Epithelial cell of esophagus (primary cell): ENCODE measurements at regions not wholly inside any gene's neighbourhood (a gene's known extent, or its start where the extent isn't known, plus 50 kb on each side); places are given as distances from the start of the nearest gene placed in this dataset.

ENCODE experiments used
- DNase-seq: peaks from one replicate; pipeline ENCODE4 v3.0.0; 2010; ENCODE audit warnings: low read depth
- H3K4me3 ChIP-seq: 2 replicates; pipeline ENCODE4 v1.5.1; 2011; ENCODE audit warnings: mild to moderate bottlenecking, low read length, control low read depth
- CTCF ChIP-seq: IDR thresholded peaks from 2 replicates; pipeline ENCODE4 v1.5.1; 2011; ENCODE audit warnings: low read depth, mild to moderate bottlenecking, low read length, control low read depth, inconsistent platforms; ENCODE audit not compliant: insufficient read depth; ENCODE audit errors: missing control alignments

DNA sequence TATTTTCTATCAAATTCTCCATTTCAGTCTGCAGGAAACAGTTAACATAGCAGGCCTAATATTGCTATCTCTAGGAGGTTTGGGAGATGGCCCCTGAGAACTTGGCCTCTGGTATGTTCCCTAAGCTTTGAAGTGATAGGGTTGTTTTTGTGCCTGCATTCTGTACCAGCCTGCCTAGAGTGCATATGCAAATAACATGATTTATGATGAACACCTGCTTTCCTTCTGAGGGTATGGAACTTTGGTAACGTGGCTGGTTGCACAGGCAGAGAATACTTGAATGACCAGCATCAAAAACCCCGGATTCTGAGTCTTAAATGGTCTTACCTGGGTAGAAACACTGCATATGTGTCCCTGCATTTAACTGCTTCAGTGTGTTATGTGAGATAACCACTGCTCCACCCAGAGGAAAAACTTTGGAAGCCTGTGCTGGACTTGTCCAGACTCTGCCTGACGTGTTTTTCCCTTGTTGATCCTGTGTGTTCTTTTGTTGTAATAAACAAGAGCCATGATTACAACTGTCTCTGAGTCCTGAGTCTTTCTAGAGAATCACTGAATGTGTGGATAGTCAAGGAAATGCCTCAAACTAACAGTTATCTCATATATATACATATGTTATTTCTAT is 111.3 kb upstream of the ABCA1 start:
- no peak overlapping the region for H3K4me3 ChIP-seq
- peak; percentile 11 for TF ChIP-seq CTCF
- DNase-seq = peak; percentile 46

- no peak for TF ChIP-seq CTCF
- H3K4me3 ChIP-seq = no peak overlapping the region
- DNase-seq = no peak
These were observed 115.5 kb upstream of the ABCA1 start for GRCh38 chr9:105043370-105043936.

- no peak overlapping the region for H3K4me3 ChIP-seq
- DNase-seq = no peak
- TF ChIP-seq CTCF = no peak
These were observed 116.6 kb upstream of the ABCA1 start for GRCh38 chr9:105044518-105044917.

GRCh38 chr9:105046907-105047741 is 119.2 kb upstream of the ABCA1 start:
- no peak overlapping the region for H3K4me3 ChIP-seq
- TF ChIP-seq CTCF = no peak
- DNase-seq = peak; percentile 45

DNA sequence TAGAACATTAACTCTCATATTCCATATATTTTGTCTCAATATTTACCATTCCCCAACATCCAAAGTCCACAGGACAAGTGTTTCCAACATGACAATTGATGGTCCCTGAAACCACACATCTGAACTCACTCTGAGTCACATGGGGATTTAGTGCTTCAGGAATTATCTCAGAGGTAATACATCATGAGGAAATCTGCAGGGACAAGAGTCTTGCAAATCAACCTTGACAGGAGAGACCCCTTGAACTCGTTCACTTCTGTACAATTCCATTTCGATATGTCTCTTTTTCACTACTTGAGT is 119.7 kb upstream of the ABCA1 start:
- peak; percentile 60 for DNase-seq
- no peak overlapping the region for H3K4me3 ChIP-seq
- TF ChIP-seq CTCF = no peak

DNA sequence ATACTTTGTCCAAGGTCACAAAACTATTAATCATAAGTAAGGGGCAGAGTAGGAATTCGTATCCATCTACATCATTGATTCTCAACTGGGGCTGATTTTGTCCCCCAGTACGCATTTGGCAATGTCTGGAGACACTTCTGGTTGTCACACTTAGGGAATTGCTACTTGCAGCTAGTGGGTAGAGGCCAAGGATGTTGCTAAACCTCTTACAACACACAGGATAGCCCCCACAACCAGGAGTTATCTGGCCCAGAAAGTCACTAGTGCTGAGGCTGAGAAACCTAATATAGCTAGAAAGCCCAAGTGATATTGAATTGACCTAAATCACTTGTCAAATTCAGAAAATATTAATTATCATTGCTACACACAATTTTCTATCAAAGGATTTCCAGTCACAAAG is 120.4 kb upstream of the ABCA1 start:
- no peak for DNase-seq
- no peak overlapping the region for H3K4me3 ChIP-seq
- no peak for TF ChIP-seq CTCF
